ENCODE measurements at regions not wholly inside any gene's neighbourhood (a gene's known extent, or its start where the extent isn't known, plus 50 kb on each side); places are given as distances from the start of the nearest gene placed in this dataset.
"Not testable (repeated sequence)": the region's sequence is repeated elsewhere in the genome, so short reads cannot be mapped to it uniquely, and the experiment has no call there.

GRCh38 chr3:6491768-6492167 is 369.1 kb upstream of the GRM7 start:
- TF ChIP-seq EZH2 (IDR thresholded peaks at IDR 0.05; ENCODE audit: borderline replicate concordance, low read depth, low read length, severe bottlenecking) (no peak), CTCF (IDR thresholded peaks at IDR 0.05; ENCODE audit: borderline replicate concordance, extremely low read depth, low read length, poor library complexity, severe bottlenecking) (no peak)
- Histone ChIP-seq H3K27ac (ENCODE audit: low read length) (no peak overlapping the region), H2AFZ (ENCODE audit: low read depth, low read length) (no peak overlapping the region), H3K4me2 (ENCODE audit: insufficient read depth, low read length) (no peak overlapping the region), H3K36me3 (ENCODE audit: insufficient read depth, low read length) (no peaks in the 10 kb centered on the region), H3K9ac (ENCODE audit: low read depth, low read length) (no peak overlapping the region), H3K79me2 (ENCODE audit: insufficient read depth, low read length) (no peaks in the 10 kb centered on the region), H3K9me3 (ENCODE audit: insufficient read depth, low read length, severe bottlenecking) (no peaks in the 10 kb centered on the region), H3K27me3 (ENCODE audit: insufficient read depth, low read length, poor library complexity) (no peaks in the 10 kb centered on the region), H4K20me1 (ENCODE audit: insufficient read depth, low read length) (no peaks in the 10 kb centered on the region), H3K4me1 (ENCODE audit: insufficient read depth, low read length) (no peaks in the 10 kb centered on the region), H3K4me3 (ENCODE audit: low read depth in 1 of 2, low read length in 2 of 2) (no peak overlapping the region)
- ATAC-seq (ENCODE audit: insufficient read depth, low read depth) (no peak), DNase-seq (no peak)

GRCh38 chr3:6492306-6492705 is 368.6 kb upstream of the GRM7 start:
- Histone ChIP-seq H3K9ac (ENCODE audit: low read depth, low read length) (no peak overlapping the region), H3K27me3 (ENCODE audit: insufficient read depth, low read length, poor library complexity) (no peaks in the 10 kb centered on the region), H3K27ac (ENCODE audit: low read length) (no peak overlapping the region), H3K9me3 (ENCODE audit: insufficient read depth, low read length, severe bottlenecking) (no peaks in the 10 kb centered on the region), H3K4me2 (ENCODE audit: insufficient read depth, low read length) (no peak overlapping the region), H4K20me1 (ENCODE audit: insufficient read depth, low read length) (no peaks in the 10 kb centered on the region), H3K36me3 (ENCODE audit: insufficient read depth, low read length) (no peaks in the 10 kb centered on the region), H2AFZ (ENCODE audit: low read depth, low read length) (no peak overlapping the region), H3K4me3 (ENCODE audit: low read depth in 1 of 2, low read length in 2 of 2) (no peak overlapping the region), H3K79me2 (ENCODE audit: insufficient read depth, low read length) (no peaks in the 10 kb centered on the region), H3K4me1 (ENCODE audit: insufficient read depth, low read length) (no peaks in the 10 kb centered on the region)
- DNase-seq (no peak), ATAC-seq (ENCODE audit: insufficient read depth, low read depth) (no peak)
- no peak for TF ChIP-seq CTCF (IDR thresholded peaks at IDR 0.05; ENCODE audit: borderline replicate concordance, extremely low read depth, low read length, poor library complexity, severe bottlenecking)
- TF ChIP-seq EZH2 (IDR thresholded peaks at IDR 0.05; ENCODE audit: borderline replicate concordance, low read depth, low read length, severe bottlenecking) = no peak

GRCh38 chr3:6498944-6499343 is 362.0 kb upstream of the GRM7 start:
- DNase-seq; ATAC-seq (ENCODE audit: insufficient read depth, low read depth); H3K4me3 ChIP-seq (ENCODE audit: low read depth in 1 of 2, low read length in 2 of 2): not testable (repeated sequence)

DNA sequence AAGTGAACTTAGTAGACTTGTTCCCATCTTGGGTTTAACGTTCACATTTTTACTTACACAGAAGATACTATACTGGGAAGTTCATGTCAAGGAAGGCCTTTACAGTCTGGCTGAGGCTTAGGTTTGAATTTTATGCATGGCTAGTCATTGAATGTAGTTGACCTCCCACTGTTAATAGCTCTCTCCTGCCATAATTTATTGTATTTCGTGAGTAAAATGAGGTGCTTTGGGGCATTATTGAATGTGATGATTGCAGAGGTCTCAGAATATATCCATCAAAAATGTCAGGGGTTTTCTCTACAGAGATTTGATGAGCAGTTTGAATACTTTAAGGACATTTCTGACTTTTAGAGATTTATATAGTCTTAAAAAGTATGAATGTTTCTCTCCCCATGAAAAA is 356.6 kb upstream of the GRM7 start:
- TF ChIP-seq CTCF (IDR thresholded peaks at IDR 0.05; ENCODE audit: borderline replicate concordance, extremely low read depth, low read length, poor library complexity, severe bottlenecking) (no peak), EZH2 (IDR thresholded peaks at IDR 0.05; ENCODE audit: borderline replicate concordance, low read depth, low read length, severe bottlenecking) (no peak)
- H3K9ac ChIP-seq (ENCODE audit: low read depth, low read length) = no peak overlapping the region
- H3K9me3 ChIP-seq (ENCODE audit: insufficient read depth, low read length, severe bottlenecking) = no peaks in the 10 kb centered on the region
- no peaks in the 10 kb centered on the region for H3K36me3 ChIP-seq (ENCODE audit: insufficient read depth, low read length)
- no peak overlapping the region for H3K4me2 ChIP-seq (ENCODE audit: insufficient read depth, low read length)
- no peak for DNase-seq
- H2AFZ ChIP-seq (ENCODE audit: low read depth, low read length) = no peak overlapping the region
- no peaks in the 10 kb centered on the region for H4K20me1 ChIP-seq (ENCODE audit: insufficient read depth, low read length)
- H3K27me3 ChIP-seq (ENCODE audit: insufficient read depth, low read length, poor library complexity) = no peaks in the 10 kb centered on the region
- no peak overlapping the region for H3K27ac ChIP-seq (ENCODE audit: low read length)
- no peak overlapping the region for H3K4me3 ChIP-seq (ENCODE audit: low read depth in 1 of 2, low read length in 2 of 2)
- H3K4me1 ChIP-seq (ENCODE audit: insufficient read depth, low read length) = no peaks in the 10 kb centered on the region
- ATAC-seq (ENCODE audit: insufficient read depth, low read depth) = no peak
- no peaks in the 10 kb centered on the region for H3K79me2 ChIP-seq (ENCODE audit: insufficient read depth, low read length)

More at GRCh38 chr3:6498944-6499343, 362.0 kb upstream of the GRM7 start:
- H3K4me1 ChIP-seq (ENCODE audit: insufficient read depth, low read length); H3K9ac ChIP-seq (ENCODE audit: low read depth, low read length); H3K9me3 ChIP-seq (ENCODE audit: insufficient read depth, low read length, severe bottlenecking); H3K79me2 ChIP-seq (ENCODE audit: insufficient read depth, low read length); H3K36me3 ChIP-seq (ENCODE audit: insufficient read depth, low read length); H2AFZ ChIP-seq (ENCODE audit: low read depth, low read length); H3K27ac ChIP-seq (ENCODE audit: low read length); H3K4me2 ChIP-seq (ENCODE audit: insufficient read depth, low read length); H4K20me1 ChIP-seq (ENCODE audit: insufficient read depth, low read length); H3K27me3 ChIP-seq (ENCODE audit: insufficient read depth, low read length, poor library complexity): not testable (repeated sequence)

Measured in DND-41 (cell line).